ENCODE measurements at regions not wholly inside any gene's neighbourhood (a gene's known extent, or its start where the extent isn't known, plus 50 kb on each side); places are given as distances from the start of the nearest gene placed in this dataset.

DNA sequence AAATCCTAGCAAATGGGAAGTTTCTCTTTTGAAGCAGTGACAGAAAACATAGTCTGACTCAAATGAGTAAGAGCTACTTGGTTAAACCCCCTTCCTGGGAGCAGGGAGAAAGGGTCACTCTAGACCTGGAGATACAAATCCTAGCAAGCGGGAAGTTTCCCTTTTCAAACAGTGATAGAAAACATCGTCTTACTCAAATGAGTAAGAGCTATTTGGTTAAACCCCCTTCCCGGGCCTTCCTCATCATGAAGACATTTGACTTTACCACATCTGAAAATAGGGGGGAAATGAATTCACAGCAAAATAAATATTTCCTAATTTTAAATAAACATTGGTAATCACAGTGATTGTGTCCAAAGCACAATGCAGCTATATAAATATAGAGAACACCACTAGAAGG lies 79.2 kb downstream of the FOXB1 start:
- CTCF ChIA-PET, result interaction anchor here (0.6 kb wide), 1 partner anchor 167 kb away, joined by 3 read pairs; no protein-coding TSS in a partner anchor
- no peak overlapping the region for H3K4me2 ChIP-seq (ENCODE audit: control insufficient read depth, insufficient read depth)
- DNase-seq (ENCODE audit: low read depth, low spot score) (no peak), FAIRE-seq (no peak), ATAC-seq (no peak)
- 29% methylated on average over 3 of the region's 3 CpGs for WGBS (ENCODE audit: insufficient coverage, insufficient replicate concordance, low lambda C conversion rate, missing lambda C conversion rate)
- no peak overlapping the region for H3K4me3 ChIP-seq
- in situ Hi-C loops (cut with MboI) (no loop called here), intact Hi-C loops (cut with micrococcal nuclease; ENCODE audit: unreplicated experiment) (no loop called here)
- no peak overlapping the region for H2AFZ ChIP-seq (ENCODE audit: control insufficient read depth, low read depth, low read length)
- SMC1A ChIA-PET (ENCODE audit: uncharacterized antibody, unreplicated experiment), result interaction anchor here (0.6 kb wide), 1 partner anchor 18 kb away, joined by 3 read pairs; no protein-coding TSS in a partner anchor
- no peaks in the 10 kb centered on the region for H3K4me1 ChIP-seq (ENCODE audit: control insufficient read depth, insufficient read depth, low read length)
- RAD21 ChIA-PET (ENCODE audit: unreplicated experiment), result no interaction called here
- H3K27me3 ChIP-seq (replicated peaks in 1 of 2; ENCODE audit: control insufficient read depth in 2 of 2, insufficient read depth in 2 of 2, low read length in 1 of 2), result peaks cover 0 to 3% of the 10 kb centered on the region in 2 experiments; a peak in 1 of 4 replicates
- no peaks in the 10 kb centered on the region for H3K79me2 ChIP-seq (ENCODE audit: control insufficient read depth, insufficient read depth, low read length)
- H3K9ac ChIP-seq (ENCODE audit: control insufficient read depth, insufficient read depth, low read length), result no peak overlapping the region
- BruUV-seq (replicated peaks), result no TSS peak
- H3K27ac ChIP-seq (ENCODE audit: control insufficient read depth, insufficient read depth), result no peak overlapping the region
- POLR2A ChIA-PET, result no interaction called here
- H3K36me3 ChIP-seq (ENCODE audit: control insufficient read depth in 2 of 2, insufficient read depth in 2 of 2, low read length in 1 of 2), result no peaks in the 10 kb centered on the region
- H3K9me3 ChIP-seq (replicated peaks; ENCODE audit: control insufficient read depth, insufficient read depth, low read length), result no peaks in the 10 kb centered on the region
- TF ChIP-seq, protein P1, sequence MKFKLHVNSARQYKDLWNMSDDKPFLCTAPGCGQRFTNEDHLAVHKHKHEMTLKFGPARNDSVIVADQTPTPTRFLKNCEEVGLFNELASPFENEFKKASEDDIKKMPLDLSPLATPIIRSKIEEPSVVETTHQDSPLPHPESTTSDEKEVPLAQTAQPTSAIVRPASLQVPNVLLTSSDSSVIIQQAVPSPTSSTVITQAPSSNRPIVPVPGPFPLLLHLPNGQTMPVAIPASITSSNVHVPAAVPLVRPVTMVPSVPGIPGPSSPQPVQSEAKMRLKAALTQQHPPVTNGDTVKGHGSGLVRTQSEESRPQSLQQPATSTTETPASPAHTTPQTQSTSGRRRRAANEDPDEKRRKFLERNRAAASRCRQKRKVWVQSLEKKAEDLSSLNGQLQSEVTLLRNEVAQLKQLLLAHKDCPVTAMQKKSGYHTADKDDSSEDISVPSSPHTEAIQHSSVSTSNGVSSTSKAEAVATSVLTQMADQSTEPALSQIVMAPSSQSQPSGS (IDR thresholded peaks at IDR 0.05; ENCODE audit: low read length), result no peak
- no peak for TF ChIP-seq E2F4 (IDR thresholded peaks at IDR 0.05; ENCODE audit: low read depth, low read length)
- no peak for TF ChIP-seq SUPT20H (IDR thresholded peaks at IDR 0.05; ENCODE audit: borderline replicate concordance, control insufficient read depth, low read depth, low read length)
- TF ChIP-seq NRF1 (conservative IDR thresholded peaks at IDR 0.05; ENCODE audit: low read depth, low read length), result no peak
- no peak for TF ChIP-seq PAX5 (IDR thresholded peaks at IDR 0.05; ENCODE audit: borderline replicate concordance, low read depth, low read length)
- no peak for TF ChIP-seq HCFC1 (IDR thresholded peaks at IDR 0.05; ENCODE audit: low read length)
- TF ChIP-seq KAT2A (conservative IDR thresholded peaks at IDR 0.05; ENCODE audit: control insufficient read depth, low read depth, low read length), result no peak
- no peak for TF ChIP-seq NFXL1 (IDR thresholded peaks at IDR 0.05; ENCODE audit: borderline replicate concordance)
- no peak for TF ChIP-seq RAD51 (IDR thresholded peaks at IDR 0.05)
- no peak for TF ChIP-seq SUZ12 (IDR thresholded peaks at IDR 0.05; ENCODE audit: unreplicated experiment)
- TF ChIP-seq CBFB (IDR thresholded peaks at IDR 0.05; ENCODE audit: low read depth), result no peak
- TF ChIP-seq MLLT1 (IDR thresholded peaks at IDR 0.05), result no peak
- H4K20me1 ChIP-seq (ENCODE audit: control insufficient read depth, insufficient read depth), result no peaks in the 10 kb centered on the region

Data from GM12878 (cell line).